ENCODE measurements at regions not wholly inside any gene's neighbourhood (a gene's known extent, or its start where the extent isn't known, plus 50 kb on each side); places are given as distances from the start of the nearest gene placed in this dataset.

DNA sequence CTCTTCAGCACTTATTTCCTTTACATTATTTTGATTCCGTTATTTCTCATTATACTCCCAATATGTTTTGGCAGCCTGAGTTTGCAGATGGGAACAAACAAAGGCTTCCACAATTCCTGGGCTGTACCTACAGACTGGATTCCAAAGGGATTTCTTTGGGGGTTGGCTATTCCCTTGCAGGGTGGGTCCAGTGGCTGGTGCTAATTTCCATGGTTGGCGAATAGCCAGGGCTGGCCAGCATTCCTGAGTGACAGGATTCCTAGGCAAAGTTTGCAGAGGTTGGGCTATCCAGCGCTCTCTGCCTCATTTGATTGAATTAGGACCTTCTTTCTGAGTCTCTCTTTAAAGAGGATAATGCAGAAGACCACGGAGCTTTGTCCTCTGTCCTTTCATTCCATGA is 207.4 kb downstream of the MAF start:
- Mint-ChIP-seq H3K9me3 (peaks cover 54% of the 10 kb centered on the region), H3K27me3 (ENCODE audit: insufficient read depth) (no peaks in the 10 kb centered on the region; the same call in 1 of the 2 replicates), H3K36me3 (ENCODE audit: low read depth) (no peaks in the 10 kb centered on the region), H3K4me3 (no peak overlapping the region), H3K4me1 (ENCODE audit: low read depth) (no peaks in the 10 kb centered on the region), H3K27ac (no peak overlapping the region)
- DNase-seq = no peak
- TF ChIP-seq, protein P1, sequence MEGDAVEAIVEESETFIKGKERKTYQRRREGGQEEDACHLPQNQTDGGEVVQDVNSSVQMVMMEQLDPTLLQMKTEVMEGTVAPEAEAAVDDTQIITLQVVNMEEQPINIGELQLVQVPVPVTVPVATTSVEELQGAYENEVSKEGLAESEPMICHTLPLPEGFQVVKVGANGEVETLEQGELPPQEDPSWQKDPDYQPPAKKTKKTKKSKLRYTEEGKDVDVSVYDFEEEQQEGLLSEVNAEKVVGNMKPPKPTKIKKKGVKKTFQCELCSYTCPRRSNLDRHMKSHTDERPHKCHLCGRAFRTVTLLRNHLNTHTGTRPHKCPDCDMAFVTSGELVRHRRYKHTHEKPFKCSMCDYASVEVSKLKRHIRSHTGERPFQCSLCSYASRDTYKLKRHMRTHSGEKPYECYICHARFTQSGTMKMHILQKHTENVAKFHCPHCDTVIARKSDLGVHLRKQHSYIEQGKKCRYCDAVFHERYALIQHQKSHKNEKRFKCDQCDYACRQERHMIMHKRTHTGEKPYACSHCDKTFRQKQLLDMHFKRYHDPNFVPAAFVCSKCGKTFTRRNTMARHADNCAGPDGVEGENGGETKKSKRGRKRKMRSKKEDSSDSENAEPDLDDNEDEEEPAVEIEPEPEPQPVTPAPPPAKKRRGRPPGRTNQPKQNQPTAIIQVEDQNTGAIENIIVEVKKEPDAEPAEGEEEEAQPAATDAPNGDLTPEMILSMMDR (IDR thresholded peaks at IDR 0.05) = no peak

GRCh38 chr16:79392081-79392480 is 208.5 kb downstream of the MAF start:
- Mint-ChIP-seq H3K4me1 (ENCODE audit: low read depth) (no peaks in the 10 kb centered on the region), H3K36me3 (ENCODE audit: low read depth) (no peaks in the 10 kb centered on the region), H3K9me3 (peaks cover 58% of the 10 kb centered on the region), H3K4me3 (no peak overlapping the region), H3K27ac (no peak overlapping the region), H3K27me3 (ENCODE audit: insufficient read depth) (no peaks in the 10 kb centered on the region; the same call in 1 of the 2 replicates)
- DNase-seq = no peak
- TF ChIP-seq, protein P1 (IDR thresholded peaks at IDR 0.05) = no peak

DNA sequence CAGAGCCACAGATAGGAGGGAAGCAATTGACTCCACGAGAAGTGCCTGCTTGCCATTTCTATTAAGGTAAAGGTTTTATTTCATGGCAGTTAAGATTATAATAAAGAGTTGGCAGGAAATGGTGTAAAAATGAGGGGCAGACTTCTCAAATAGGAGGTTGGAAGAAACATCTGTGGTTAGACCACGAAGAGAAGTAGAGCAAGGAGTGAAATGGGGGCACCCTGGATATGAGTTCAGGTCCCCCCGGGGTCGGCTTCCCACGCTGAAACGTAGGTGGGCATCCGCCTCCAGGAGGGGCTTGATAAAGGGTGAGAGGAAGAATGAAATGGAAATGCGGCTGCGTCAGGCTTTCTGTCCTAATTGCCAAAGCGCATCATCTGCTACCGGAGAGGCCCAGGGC is 209.1 kb downstream of the MAF start:
- H3K27me3 Mint-ChIP-seq (ENCODE audit: insufficient read depth) = no peaks in the 10 kb centered on the region; the same call in 1 of the 2 replicates
- no peaks in the 10 kb centered on the region for H3K36me3 Mint-ChIP-seq (ENCODE audit: low read depth)
- H3K4me1 Mint-ChIP-seq (ENCODE audit: low read depth) = no peaks in the 10 kb centered on the region
- no peak for DNase-seq
- no peak overlapping the region for H3K27ac Mint-ChIP-seq
- H3K9me3 Mint-ChIP-seq = peaks cover 60% of the 10 kb centered on the region
- H3K4me3 Mint-ChIP-seq = no peak overlapping the region
- TF ChIP-seq, protein P1 (IDR thresholded peaks at IDR 0.05) = no peak

GRCh38 chr16:79390481-79391051 is 210.0 kb downstream of the MAF start:
- H3K9me3 Mint-ChIP-seq = peaks cover 59% of the 10 kb centered on the region
- TF ChIP-seq, protein P1 (IDR thresholded peaks at IDR 0.05) = no peak
- no peaks in the 10 kb centered on the region for H3K36me3 Mint-ChIP-seq (ENCODE audit: low read depth)
- no peaks in the 10 kb centered on the region for H3K4me1 Mint-ChIP-seq (ENCODE audit: low read depth)
- no peak for DNase-seq
- H3K27ac Mint-ChIP-seq = no peak overlapping the region
- no peak overlapping the region for H3K4me3 Mint-ChIP-seq
- H3K27me3 Mint-ChIP-seq (ENCODE audit: insufficient read depth) = no peaks in the 10 kb centered on the region; the same call in 1 of the 2 replicates

GRCh38 chr16:79388396-79388795 is 212.1 kb downstream of the MAF start:
- no peaks in the 10 kb centered on the region for H3K4me1 Mint-ChIP-seq (ENCODE audit: low read depth)
- no peaks in the 10 kb centered on the region for H3K36me3 Mint-ChIP-seq (ENCODE audit: low read depth)
- peaks cover 50% of the 10 kb centered on the region for H3K9me3 Mint-ChIP-seq
- no peaks in the 10 kb centered on the region; the same call in 1 of the 2 replicates for H3K27me3 Mint-ChIP-seq (ENCODE audit: insufficient read depth)
- H3K27ac Mint-ChIP-seq = no peak overlapping the region
- TF ChIP-seq, protein P1 (IDR thresholded peaks at IDR 0.05) = no peak
- DNase-seq = no peak
- no peak overlapping the region for H3K4me3 Mint-ChIP-seq

All from HFFc6 (cell line).